GM18867 (cell line): ENCODE measurements at regions not wholly inside any gene's neighbourhood (a gene's known extent, or its start where the extent isn't known, plus 50 kb on each side); places are given as distances from the start of the nearest gene placed in this dataset.

ENCODE experiments used
- ATAC-seq: cut with Tn5 transposase; IDR thresholded peaks from one replicate; pipeline ENCODE4 v1.9.1; 2021; ENCODE audit warnings: mild to moderate bottlenecking, moderate library complexity; ENCODE audit not compliant: unreplicated experiment

DNA sequence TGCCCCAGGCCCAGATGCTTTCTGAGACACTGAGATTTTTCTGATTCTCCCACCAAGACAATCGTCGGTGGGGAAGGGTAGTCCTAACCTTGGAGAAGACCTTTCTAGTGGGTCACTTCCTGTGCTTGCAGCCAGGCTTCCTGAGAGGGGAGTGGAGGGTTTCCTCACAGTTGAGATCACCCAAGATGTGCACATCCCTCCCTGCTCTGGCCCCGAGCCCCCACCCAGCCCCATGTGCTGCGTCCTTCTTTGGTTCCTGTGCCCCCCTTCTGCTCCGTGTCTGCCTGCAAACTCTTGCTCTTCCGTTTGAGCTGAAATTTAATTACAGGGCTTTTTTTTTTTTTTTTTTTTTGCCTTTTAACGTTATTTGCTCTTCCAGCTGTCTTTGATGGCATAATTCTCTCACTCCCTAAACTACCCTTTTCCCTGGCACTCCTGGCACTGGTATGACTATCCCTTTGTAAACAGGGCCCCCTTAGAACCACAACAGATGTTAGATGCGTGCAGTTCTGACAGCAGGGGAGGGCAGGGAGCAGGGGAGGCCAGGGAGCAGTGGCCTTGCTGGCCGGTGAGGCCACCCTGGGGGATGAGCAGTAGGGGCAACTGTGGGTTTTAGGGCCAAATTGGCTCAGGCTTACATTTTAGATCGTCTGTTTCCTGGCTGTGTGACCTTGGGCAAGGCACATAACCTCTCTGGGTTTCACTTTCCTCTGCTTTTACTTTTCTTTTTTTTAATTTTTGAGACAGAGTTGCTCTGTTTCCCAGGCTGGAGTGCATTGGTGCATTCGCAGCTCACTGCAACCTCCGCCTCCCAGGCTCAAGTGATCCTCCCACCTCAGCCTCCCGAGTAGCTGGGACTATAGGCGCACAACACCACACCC is 144.5 kb downstream of the PHETA1 start:
- no peak for ATAC-seq

DNA sequence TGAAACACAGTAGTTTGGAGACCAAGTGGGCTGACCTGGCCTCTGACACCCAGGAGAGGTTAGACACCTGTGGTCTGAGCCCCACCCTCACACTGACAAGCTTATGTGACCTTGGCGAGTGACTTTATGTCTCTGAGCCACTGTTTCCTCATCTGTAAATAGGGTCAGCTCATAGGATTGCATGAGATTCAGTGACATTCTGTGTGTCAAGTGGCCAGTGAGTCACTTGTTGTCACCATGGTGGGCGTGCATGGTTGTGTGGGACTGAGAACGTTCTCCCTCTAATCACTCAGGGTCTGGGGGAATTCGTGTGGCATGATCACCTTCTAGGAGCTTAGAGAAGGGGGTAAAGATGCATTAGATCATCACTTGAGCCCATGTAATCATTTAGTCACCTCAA is 146.4 kb downstream of the PHETA1 start:
- ATAC-seq, result no peak

DNA sequence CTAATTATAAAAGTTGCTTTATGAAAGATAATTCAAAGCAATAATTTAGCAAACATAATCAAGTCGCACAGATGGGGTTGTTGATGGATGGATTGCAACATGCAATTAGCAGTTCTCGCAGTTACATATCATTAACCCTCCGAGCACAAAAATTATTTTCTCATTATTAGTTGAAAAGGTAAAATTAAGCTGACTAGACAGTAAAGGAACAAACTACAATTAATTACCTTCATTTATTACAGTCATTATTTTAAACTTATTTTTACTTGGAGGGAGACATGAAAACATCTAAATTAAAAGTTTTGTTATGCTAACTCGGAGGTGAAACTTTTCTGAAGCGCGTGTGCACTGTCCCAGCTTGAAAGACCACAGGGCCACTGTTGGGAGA is 146.9 kb downstream of the PHETA1 start:
- ATAC-seq, result no peak

DNA sequence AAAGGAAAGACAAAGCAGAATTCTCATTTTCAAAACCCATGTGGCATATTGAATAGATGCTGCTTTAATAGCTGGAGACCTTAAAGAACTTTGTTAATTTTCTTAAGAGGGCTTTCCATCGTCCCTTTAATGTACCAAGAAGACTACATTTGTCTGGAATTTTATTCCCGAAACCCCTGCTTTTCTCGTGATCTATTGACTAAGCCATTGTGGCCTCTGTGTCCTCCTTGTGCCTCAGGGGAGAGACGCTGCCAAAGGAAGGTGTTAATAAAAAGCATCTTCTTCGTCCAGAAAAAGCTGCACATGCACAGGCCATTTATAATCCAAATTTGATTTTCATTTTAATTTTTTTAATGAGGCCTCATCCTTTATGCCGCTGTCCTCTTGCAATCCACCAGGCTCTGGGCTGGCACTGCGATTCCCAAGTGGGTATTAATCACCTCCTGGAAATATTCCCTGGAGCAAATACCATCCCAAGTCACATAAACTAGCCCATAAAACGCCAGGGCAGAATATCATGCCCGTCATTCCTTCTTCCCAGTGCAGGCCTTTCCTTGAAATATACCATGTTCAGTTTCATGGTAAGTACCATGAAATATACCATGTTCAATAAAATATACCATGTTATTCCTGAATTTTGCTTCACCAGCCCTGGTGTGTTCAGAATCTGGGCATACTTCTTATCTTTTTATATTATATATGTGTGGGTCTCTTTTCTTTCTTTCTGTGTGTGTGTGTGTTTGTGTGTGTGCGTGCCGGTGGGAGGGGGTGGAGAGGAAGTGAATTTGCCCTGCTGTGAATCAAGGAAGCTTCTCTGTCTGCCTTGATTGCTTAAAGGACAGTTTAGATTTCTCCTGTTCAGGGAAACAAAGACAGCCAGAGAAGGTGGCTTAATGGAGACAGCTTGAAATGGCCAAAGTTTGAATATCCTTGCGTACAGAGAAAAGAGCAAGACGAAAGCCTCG is 147.6 kb downstream of the PHETA1 start:
- no peak for ATAC-seq

DNA sequence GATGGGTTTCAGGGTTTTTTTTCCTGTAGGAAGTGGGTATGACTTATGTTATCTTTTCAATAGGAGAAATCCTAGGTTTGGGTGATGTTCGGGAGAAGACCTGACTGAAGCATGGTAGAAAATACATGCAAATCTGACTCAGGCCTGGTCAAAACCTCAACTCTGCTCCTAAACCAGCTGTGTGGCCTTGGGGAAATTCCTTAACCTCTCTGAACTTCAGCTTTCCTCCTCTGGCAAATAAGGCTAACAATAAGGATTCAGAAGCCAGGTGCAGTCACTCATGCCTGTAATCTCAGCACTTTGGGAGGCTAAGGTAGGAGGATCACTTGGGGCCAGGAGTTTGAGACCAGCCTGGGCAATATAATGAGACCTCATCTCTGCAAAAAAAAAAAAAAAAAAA is 148.5 kb downstream of the PHETA1 start:
- no peak for ATAC-seq

DNA sequence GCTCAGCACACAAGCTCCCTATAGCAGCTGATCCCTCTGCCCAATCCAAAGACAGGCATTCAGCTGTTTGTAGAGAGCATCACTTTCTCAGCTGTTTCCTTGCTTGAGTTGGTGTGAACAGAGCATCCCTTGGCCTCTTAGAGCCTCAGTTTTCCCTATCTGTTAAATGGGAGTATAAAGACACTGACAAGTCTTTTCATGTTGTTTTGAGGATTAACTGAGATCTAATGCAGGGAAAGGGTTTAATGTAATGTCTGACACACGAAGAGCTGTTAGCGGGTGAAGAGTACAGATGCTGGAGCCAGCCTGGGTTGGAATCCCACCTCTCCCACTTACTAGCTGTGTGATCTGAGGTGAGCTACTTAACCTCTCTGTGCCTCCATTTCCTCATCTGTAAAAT is 149.5 kb downstream of the PHETA1 start:
- ATAC-seq, result no peak

DNA sequence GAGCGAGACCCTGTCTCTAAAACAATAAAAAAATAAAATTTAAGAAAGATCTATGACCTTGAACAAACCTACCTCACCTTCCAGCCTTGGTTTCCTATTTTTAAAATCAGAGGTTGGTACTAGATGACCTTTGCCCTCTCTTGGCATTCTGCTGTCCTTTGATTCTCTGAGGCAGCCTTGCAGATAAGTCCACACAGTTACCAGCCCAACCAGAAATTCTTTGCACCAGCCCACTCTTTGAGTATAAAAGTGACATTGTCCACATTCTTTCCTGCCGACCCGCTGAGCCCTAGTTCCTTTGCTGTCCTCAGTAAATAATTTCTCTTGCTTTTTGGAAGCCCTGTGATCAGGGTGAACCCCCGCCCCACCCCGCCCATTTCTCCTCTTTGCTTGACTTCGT is 150.4 kb downstream of the PHETA1 start:
- no peak for ATAC-seq

DNA sequence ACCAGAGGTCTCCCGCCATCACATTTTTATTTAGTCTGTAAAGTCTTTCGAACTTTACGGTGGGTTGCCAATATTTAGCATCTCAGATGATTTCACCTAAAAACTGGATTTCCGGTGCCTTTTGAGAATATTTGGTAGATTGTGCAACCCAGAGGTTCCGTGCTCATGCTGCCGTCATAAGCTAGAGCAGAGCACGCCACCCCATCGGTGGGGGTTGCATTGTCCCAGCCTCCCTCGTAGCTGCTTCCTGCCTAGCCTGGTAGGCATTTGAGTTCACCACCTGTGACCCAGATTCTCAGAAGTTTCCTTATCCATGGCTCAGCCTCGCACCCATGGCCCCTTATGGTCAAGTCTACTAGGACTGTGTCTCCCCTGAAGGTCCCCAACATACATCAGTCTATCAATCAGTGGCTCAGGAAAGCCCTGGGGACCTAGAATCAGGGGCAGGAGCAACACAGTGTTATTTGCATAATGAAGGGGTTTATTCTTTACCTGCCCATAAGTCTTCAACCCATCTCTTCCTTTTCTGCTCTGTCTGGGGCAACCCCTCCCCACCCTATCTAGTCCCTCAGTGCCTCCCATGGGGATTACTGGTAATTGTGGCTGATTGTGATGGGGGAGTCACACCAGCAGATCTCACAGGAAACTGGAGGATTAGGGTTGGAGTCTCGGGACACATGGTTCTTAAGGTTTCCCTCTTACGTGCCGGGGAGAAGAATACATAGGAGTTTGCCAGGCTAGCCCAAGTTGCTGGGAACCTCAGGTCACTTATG is 152.3 kb downstream of the PHETA1 start:
- no peak for ATAC-seq

DNA sequence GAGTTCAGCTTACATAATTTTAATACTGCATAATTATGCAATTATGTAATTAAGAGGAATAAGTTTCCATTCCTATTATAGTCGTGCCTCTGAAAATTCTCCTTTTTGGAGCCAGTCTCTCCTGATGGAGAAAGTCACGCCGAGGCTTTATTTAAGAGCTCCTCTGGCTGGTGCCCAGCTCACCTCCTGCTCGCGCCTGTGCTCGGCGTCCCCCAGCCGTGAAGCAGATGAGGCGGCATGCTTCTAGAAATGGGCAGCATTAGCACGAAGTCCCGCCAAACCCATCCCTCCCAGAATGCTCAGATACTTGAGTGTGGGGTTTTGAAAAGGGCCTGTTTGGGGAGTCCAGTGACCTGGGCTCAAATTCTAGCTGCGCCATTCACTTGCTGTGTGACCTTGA is 153.0 kb downstream of the PHETA1 start:
- ATAC-seq, result no peak

DNA sequence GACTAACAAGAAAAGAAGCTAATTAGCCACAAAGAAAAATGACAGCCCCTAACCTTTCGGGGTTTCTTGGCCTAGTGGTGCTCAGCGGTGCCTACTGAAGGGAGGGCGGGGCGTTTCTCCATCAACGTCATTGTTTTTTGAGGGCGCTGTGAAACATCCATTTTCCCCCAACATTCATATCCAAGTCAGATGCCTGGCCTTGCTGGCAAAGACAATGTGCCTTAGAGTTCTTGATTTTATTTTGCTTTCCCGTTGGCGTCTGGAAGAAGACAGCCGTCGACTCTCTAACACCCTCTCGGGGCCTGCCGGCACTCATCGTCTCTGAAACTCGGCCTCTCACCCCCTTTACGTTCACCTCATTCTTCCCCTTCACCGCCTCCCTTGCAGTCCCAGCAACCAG is 154.5 kb downstream of the PHETA1 start:
- no peak for ATAC-seq

DNA sequence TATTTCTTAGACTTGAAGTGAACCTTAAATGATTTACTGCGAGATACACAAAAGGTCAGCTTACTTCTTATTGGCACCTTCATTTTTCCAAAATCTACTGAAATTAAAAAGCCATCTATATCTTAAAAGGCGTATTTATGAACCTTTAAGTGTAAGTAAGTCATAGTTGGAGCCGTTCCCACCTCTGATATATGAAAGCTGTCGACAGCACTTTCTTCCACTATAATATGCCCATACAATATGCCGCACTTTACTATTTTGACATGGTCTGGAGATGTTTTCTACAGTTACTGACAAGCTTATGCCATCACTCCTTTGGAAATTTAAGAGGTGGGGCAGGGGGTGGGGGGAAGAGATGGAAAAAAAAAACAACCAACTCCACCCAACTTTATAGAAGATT is 155.3 kb downstream of the PHETA1 start:
- no peak for ATAC-seq

DNA sequence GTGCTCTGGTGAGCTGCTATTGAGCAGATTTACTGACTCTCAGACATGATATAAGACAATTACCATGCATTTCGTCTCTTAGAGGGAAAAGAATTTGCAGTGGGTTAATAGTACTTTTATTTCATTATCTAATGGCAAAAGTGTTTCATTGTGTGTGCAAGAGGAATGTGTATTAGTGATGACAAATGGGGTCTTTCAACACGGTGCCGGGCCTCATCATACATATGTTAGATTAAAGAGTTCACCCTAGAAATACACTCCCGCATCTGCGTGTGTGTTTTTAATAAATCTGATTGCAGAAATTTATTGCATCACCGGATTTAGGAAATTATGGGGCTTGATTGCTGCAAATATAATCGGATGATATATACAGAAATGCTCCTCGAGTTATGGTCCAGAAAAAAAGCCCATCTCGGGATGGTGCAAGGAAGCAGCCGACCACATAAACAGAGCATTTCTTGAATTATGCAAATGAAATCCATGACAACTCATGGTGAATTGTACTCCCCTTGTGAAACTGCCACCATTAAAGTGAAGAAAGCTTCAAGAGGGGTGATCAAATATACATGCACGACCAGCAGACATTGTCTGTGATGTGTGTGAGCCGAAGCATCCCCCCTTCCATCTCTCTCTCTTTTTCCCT is 156.0 kb downstream of the PHETA1 start:
- ATAC-seq, result no peak

DNA sequence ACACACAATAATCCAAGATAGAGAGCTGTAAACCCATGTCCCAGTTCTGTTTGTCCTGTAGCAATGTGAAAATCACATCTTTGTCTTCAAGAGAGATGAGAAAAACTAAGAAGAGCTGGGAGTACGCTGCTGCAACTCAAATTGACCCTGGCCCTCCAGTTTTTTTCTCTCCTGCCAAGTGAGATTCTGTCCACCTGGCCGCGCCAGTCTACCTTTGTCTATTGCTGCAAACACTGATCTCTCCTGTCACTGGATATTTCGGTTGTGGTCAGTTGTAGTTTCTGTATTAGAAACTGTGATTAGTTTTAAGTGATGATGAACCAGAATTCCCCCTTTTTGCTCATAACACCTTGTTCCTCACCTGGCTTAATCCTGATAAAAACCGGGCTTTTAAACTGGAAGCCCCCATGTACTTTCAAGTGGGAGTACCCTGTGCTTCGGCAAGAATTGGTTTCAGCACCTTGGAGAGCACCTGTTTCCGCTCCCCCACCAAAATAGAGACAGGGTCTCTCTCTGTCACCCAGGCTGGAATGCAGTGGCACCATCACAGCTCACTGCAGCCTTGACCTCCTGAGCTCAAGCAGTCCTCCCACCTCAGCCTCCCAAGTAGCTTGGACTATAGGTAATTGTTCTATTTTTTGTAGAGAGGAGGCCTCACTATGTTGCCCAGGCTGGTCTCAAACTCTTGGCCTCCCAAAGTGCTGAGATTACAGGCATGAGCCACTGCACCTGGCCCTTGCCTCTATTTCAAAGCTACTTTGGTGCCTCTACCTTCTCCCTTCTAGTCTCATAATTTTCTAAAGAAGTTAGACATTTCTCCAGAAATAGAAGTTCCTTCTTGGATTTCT is 156.8 kb downstream of the PHETA1 start:
- no peak for ATAC-seq

DNA sequence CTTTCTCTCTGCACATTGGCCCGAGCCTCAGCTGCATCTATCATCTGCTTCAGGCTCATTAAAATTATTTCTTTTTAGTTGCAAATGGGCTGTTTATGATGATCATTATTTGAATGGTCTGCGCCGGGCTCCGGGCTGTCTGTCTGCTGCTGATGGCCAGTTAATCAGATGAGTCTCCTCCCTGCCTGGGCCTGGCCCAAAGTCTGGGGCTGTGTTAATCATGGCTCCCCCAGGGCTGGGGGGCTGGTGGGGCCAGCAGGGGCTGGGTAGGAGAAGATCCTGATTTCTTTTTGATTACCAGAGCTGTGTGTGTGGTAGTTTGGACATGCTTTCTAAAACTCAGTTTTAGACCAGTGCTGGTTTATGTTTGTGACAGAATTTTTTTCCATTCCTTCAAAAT is 159.1 kb downstream of the PHETA1 start:
- no peak for ATAC-seq

DNA sequence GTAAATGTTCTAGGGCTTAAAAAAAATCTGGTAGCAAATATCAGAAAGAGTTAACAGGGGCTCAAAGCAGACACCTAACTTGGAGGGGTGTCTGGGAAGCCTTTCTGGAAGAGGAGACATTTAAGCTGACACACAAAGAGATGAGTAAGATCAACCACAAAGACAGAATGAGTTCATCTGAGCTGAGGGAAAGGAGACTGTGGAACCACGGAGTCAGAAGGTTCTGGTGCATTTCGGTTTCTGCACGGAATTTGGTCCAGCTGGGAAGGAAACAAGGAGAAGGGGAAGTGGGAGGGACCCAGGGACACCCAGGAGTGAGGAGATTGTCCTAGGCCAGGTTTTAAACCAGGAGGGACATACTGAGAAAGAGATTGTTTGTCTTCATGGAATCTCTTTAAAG is 161.1 kb downstream of the PHETA1 start:
- no peak for ATAC-seq

DNA sequence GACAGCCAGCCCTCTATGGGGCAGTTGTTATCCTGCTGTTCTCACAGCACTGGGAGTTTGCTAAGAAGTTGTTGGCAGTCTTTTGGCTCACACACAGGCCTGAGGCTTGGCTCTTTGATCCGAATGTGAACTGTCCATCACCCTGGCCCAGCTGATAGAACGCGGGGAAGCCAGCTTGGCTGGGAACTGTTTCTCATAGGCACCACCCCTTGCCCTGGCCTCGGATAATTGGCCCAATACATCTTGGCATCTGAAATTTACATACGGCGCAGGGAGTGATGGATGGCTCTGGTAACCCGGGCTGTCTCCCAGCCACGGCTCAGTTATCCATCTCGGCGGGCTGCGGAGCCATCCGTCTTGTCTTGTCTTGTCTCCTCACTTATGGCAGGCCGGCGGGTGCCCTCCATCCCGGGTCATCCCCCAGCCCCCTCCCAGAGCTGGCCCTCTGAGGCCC is 164.1 kb downstream of the PHETA1 start:
- ATAC-seq, result no peak

DNA sequence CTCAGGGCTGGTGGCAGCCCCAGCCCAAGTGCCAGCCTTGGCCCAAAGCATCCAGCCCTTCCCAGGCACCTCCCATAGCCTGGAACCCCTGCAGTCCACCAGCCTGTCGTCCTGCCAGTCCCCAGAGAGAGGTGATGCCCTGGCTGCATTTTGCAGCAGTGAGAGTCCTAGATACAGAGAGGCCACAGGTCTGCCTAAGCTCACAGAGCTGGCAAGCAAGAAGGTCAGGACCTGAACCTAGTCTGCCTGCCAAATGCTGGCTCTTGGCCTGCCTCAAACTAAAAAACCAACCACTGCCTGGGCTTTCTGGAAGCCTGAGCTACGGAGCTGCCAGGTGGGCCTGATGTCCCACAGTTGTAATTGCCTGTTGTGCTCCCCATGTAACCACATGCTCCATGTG is 164.9 kb downstream of the PHETA1 start:
- ATAC-seq, result no peak

DNA sequence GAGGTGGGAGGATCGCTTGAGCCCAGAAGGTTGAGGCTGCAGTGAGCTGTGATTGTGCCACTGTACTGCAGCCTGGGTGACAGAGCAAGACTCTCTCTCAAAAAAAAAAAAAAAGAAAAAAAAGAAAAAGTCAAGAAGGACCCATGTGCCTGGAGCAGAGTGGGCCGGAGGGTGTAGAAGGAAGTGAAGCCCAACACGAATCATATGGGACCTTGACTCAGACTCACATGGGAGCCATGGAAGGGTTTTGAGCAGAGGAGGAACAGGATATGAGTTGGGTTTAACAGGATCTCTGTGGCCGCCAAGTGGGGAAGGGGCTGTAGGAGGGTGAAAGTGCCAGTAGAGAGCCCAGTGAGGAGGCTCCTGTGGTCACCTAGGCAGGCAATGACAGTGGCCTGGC is 165.4 kb downstream of the PHETA1 start:
- no peak for ATAC-seq

DNA sequence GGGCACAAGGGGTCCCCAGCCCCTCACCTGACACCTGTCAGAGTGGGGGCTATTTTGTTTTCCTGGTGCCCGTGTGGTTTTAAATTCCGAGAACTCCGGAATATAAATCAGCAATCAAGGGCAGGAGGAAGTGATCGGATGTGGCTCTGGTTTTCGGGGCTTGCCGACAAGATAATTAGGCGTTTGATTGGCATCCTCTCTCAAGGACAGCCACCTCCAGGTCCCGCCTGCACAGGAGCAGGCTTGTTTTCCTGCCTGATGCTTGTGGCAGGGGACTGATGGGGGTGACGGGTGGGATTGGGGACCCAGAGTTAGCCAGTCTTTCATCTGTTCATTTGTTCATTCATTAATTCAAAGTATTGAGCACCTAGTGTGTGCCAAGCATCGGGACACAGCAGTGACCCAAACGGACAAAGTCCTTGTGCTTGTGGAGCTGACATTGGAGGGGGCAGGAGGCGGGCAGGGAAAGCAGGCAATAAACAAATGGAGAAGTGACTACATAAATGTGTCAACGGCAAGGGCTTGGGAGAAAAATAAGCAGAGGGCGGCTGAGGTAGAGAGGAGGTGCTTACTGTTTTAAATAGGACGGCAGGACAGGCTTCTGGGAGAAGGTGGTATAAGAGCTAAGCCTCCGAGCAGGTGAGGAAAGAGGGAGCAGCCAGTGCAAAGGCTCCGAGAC is 166.5 kb downstream of the PHETA1 start:
- ATAC-seq, result no peak
